GM21381 (cell line): ENCODE measurements at regions not wholly inside any gene's neighbourhood (a gene's known extent, or its start where the extent isn't known, plus 50 kb on each side); places are given as distances from the start of the nearest gene placed in this dataset.
"Not testable (repeated sequence)": the region's sequence is repeated elsewhere in the genome, so short reads cannot be mapped to it uniquely, and the experiment has no call there.

Experiments
- ATAC-seq: cut with Tn5 transposase; IDR thresholded peaks from one replicate; pipeline ENCODE4 v1.9.1; 2021; ENCODE audit warnings: mild to moderate bottlenecking, moderate library complexity; ENCODE audit not compliant: unreplicated experiment

DNA sequence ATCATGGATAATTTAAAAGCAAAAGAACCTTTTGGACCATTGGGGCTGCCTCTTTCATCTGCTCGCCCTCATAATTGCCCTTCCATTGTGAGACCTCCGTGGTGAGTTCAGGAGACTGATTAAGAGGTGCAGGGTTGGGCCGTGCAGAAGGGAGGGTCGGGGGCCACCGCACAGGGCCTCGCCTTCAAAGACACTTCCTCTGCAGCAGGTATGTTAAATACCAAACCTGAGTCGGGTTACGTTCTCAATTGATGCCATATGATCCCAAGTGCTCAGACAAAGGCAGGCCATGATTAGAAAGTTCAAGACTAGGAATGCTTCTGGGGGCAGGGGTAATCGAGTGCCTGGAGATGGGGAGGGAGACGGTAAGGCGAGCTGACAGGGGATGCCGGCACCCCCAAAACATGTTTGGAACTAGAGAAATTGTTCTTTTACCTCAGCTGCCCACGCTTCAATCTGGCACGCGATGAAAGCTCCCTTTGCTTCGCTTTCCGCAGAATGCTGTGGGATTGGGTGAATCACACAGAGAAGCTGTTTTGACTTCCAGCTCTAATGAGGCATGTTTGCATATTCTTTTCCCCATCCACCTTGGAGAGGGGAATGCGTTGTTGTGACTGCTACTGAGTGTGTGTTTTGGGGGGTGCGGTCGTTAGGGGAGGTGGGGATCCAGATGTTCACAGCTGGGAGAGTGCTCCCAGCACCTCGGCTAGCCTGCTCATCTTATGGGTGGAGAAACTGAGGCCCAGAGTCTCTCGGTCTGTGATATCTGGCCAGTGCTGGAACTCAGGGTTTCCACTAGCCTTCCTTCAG, 309.1 kb downstream of the MYCN start:
- ATAC-seq, result no peak

DNA sequence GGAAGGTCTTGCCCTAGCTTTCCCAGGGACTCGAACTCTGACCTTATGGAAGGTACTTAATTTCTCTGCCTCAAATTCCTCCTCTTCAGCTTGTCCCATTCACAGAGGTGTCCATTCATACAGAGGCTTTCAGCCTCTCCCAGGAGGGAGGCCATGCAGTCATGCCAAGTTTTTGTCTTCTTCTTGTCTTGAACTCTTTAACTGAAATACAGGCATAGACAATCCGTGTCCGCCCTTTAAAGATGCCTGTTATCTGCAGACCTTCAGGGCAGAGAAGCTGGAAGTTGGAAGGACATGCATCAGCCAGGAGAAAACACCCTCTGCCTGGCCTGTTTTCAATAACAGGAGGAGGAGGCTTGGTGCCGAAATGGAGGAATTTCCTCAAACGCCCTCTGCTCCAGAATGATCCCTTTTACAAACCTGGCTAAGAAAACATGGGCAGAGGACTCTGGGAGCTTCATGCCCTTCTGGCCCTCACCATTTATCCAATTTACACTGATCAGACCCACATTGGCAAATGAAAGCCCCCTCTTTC, 308.3 kb downstream of the MYCN start:
- no peak for ATAC-seq

DNA sequence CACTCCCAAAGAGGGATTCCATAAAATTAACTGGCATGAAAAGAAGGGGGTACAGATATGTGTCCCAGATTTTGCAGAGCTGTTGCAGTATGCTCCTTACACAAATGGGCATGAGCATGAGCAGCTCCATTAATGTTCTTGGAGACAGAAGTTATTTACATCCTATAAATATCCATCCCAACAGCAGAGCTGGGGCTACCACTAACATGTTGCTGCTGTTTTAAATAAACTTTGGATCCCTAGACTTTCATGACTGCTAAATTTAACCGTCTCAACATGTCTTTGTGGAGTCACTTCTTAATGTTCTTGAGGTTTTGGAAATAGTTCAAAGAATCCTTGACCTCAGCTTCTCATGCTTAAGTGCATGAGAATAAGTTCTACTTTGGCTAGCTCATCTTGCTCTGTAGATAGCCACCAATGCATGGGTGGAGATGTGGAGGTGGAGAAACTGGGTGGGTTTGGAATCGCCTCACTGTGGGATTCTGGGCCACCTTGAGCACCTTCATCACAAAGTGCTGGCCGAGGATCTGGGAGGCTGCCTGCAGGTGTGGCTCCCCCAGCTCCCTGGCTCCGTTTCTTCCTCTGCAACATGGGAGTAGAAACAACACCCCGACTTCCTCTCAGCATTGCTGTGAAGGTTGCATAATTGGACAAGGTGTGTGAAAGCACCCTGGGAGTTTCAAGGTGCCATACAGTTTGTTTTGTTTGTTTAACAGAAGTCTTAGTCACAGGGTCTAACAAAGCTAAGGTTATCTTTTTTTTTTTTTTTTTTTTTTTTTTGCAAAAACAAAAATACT, 307.2 kb downstream of the MYCN start:
- no peak for ATAC-seq

DNA sequence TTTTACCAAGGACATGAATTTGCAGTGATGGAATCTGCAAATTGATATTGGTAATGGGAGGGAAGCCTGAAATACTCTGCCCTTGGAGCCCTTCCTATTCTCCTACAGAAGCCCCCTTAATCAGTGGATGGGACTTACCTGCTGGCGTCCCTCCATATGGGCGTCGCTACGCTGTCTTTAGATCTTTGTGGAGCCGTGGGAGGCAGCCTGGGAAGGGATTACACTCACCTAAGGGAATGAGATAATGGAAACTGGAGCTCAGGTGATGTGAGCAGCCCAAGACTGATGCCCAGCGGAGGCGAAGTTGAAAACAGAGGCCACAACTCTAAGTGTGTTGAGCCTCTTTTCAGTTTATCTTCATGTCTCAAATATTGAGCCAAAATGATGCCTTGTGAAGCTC, 306.6 kb downstream of the MYCN start:
- no peak for ATAC-seq

DNA sequence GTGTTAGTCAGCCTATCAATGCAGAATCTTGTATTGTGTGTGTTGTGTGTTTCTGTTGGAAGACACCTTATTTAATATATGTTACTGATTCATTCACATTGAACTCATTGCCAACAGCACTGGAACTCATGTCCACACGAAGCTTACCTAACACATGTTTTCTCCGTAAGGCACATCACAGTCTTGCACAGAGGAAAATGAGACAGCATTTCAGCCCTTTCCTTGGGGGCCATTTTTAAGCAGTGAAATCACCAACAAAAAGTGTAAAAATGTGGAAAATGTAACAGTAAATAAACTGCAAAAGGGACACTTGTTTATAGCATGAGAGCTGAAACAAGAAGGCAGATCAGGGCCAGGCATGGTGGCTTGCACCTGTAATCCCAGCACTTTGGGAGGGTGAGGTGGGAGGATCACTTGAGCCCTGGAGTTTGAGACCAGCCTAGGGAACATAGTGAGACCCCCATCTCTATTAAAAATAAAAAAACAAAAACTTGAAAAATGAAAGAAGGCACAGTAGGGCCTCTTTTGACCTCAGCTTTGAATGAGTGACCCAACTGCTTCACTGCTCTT, 306.0 kb downstream of the MYCN start:
- ATAC-seq, result no peak

DNA sequence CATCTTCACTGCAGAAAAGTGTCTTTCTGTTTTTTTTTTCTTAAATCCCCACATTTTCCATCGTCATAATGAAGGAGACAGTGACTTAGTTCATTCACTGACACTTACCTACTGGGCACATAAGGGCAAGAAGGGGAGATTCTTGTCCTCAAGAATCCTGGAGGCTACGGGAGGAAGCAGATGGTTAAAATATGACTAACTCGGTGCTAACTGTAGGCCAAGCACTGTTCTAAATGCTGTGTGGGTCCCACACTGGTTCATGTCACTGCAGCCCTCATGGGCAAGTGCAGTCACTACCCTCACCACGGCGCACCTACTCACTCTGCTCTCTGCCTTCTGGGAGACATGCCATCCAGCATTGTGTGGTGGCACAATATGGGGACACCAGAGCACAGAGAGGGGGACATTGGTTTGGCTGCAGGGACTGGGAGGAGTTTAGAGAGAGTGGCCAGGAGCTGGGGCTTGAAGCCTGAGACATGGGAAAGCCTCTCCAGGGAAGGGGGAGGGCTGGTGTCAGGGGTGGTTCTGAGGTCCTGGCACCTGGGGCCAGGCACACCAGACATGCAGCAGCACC, 305.2 kb downstream of the MYCN start:
- ATAC-seq, result no peak

DNA sequence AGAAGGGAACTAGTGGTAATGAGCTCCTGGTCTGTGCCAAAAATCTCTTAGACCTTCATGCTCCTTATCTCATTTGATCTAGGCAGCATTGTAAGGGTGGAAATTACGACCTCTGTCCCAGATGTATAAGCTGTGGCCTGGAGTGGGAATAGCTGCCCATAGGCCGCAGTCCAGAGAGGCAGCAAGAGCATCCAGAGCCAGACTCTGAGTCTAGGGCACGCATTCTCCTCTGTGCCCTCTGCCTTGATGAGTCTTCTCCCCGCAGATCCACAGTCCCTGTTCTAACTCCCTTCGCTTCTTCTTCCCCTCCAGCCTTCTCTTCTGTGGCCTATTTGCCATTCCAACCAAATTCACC, 304.6 kb downstream of the MYCN start:
- ATAC-seq, result no peak

DNA sequence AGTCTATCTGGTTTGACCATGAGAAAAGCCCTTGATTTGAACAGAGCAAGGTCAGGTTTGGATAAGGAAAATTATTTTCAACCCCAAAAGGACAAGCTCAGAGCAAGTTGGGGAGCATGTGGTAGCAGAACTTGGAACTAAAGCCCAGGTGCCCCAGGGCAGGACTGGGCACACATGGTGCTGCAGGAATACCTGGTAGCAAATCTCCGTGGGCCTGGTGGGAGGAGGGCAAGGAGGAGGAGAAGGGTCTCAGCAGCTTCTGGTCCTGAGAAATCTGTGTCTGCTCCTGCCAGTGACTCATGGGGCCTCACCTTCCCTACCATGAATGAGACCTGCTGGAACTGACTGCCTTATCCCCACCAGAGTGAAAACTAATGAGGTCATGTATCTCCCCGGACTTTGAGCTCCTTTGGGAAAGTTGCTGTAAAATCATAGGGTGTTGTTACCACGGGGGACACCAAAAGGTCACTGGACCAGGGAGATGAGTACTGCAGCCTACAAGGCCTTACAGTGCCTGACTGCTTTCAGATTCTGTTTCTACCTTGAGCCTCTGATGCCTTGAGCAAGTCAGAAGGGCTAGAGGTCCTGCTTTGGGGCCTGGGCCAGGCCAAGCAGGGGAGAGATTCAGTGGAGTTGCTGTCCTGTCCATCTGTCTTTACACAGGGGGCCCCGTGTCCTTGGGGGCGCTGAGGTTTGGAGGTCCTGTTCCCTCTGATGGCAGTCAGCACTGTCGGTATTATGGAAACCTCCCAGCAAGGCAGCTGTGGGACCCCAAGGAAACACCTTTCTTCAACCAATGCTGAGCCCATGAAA, 304.0 kb downstream of the MYCN start:
- no peak for ATAC-seq

DNA sequence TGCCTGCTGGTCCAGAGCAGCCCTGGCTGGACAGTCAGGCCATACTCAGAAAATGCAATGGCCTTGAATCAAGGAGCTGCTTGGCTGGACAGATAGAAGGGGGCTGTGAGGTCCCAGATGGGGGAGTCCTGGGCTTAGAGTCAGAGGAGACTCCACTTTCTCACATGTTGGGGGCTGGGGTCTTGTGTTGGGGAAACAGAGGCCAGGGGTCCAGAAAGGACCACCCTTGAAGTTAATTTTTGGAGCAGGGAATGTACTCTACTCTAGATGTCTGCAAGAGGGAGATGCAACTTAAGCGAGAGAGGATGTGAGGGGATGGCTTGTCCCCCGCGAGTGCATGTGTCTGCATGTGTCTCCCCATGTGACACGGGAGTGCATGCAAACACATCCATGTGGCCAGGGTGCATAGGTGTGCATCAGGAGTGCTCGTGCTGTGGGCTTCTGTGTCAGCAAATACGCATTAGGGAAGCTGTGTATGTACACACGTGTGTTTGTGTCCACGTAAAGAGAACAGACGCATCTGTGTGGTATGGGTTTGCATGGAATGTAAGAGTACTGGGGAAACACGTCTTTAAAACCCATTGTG, 303.2 kb downstream of the MYCN start:
- ATAC-seq, result no peak

DNA sequence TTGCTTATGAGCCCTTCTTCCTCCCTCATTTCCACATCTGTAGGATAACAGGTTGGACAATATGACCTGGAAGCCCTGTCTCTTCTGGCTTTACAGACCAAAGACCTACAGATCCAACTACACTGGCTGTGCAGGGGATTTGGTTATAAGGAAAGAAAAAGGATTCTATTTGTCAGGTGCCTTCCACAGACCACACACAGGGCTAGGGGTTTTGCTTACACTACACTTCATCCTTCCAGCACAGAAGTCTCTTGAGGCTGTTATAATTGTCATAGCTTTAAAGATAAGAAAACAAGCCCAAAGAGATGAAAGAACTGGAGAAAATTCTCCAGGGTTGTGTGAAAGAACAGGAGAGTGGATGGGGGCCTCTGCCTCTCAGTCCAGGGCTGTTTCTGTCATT, 302.6 kb downstream of the MYCN start:
- ATAC-seq, result no peak

DNA sequence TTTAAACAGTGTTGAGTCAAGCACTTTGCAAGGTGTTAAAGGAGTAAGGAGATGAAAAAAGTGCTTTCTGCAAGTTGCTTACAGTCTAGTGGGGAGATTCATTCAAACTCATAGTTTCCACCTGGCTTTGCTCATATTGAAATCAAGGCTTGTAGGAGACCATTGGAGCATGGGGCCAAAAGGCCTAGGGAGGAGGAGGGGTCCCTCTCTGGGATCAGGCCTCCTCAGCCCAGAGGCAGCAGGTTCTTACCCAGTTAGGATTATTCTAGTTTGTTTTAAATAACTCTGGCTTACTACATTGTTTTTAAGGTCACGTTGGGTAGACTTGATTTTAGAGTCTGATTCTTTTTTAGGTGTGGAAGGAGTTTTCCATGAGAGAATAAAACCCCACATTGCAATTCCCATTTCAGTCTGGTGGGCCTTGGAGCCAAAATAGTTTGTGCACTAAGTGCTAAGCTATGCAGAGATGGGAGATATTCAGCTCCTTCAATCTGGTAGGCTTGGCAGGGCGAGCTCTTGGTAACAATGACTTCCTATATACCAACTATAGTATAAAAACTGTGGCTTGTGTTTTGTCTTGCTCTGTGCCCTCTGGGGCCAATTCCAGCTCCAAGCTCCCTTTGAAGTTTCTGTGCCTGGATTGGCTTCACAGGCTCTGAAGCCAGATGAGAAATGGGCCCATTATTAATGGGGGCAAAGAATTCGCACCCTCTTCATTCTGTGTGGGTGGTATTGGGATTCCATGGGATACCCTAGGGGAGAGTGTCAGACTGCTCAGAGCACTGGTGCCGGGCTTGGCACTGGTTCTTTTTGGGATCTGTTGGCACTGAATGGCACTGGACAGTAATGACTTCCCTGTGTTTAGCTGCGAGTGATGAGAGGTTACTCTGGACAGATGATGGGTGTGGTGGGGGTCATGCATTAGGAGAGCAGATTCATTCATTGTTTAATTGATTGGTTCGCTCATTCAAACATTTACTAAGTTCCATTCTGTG, 301.1 kb downstream of the MYCN start:
- no peak for ATAC-seq

DNA sequence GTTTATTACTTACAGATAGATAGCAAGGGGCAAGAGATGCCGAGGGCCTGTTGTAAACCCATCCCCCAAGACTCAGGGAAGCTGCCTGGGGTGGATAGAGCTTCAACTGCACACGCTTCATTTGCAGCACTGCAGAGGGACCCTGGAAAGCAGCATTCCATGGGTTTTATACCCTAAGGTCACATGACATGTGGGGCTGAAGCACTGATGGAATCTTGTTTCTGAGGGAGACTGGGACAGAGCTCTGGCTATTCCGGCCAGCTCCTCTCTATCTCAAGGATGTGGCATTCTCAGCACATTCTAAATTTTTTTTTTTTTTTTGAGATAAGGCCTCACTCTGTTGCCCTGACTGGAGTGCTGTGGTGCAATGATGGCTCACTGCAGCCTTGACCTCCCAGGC, 300.1 kb downstream of the MYCN start:
- no peak for ATAC-seq

DNA sequence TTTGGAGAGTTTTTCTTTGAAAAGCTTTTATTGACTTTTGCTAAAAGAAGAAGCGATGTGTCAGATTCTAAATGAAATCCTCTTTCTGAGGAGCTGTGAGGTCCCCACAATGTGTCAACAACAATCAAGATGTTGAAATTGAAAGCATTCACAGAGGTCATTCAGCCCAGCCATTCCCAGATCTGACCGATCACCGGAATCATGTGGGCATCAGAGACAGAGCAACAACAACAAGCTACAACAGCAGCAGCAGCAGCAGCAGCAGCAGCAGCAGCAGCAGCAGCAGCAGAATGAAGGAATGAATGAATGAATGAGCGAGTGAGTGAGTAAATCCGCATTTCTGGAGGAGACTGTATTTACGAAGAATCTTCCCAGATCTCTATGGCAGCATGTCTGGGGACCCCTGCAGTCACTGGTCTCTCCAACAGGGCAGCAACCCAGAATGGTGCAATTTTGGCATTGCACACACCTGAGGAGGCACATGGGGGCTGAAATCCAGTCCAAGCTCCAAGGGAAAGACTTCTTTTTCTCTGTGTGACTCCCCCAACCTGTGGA, 299.0 kb downstream of the MYCN start:
- no peak for ATAC-seq

DNA sequence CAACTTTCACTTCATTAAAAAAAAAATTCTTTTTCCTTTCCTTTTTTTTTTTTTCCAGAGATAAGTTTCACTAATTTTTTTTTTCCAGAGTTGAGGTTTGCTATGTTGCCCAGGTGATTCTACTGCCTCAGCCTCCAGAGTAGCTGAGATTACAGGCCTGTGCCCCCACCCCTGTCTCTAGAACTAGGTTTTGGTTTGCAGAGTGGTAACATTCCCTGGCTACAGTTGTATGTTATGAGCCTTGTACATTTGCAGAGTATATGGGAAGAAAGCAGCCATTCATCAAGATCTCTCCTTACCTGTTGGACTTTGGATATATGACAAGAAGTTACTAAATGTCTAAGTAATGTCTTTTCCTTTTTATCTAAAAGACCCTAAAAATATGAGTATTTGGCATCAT, 298.4 kb downstream of the MYCN start:
- no peak for ATAC-seq

DNA sequence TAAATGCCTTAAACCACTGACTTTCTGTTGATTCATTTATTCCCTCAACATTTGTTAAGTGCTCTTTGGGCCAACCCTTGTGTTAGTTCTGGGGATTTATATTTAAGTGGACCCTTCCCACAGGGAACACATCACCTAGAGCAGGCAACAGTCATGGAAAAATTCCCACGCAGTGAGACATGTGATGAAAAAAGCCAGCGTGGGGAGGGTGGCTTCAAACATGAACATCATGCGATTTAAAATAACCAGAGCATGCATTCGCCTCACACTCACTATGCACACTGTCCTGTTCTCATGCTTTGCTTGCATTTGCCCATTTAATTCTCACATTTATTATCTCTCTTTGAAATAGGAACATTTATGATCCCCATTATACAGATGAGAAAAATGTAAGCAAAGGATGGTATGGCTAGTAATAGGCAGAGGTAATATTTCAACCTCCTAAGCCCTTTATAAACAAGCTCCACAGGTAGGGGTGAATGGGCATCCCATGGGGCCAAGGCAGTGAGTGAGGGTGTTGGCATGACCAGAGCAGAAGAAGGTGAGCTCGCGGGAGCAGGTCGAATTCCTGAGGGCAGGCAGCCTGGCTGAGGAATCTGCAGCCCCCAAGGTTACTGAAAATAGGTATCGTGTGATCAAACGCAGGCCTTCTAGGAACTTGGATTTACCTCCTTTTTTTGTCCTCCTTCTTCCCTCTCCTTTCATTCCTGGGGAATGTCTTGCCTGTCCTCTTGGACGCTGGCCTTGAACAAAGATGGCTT, 297.8 kb downstream of the MYCN start:
- ATAC-seq, result no peak

DNA sequence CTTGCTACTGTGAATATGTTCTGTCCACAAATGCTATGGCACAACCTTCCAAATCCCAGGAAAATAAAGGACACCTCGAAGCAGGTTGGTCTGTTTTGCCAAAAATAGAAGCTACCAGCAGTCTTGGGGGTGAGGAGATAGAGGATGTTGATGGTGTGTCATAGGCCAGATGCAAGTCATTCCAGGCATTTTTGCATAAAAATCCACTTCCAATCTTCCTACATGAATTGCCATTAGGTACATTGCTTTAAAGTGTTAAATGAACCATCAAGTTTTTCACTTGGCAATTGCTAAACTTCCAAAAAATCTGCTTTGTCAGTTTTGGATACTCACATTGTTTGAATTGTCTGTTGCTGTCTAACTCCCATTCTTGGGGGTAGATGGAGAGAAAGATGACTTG, 295.4 kb downstream of the MYCN start:
- no peak for ATAC-seq

DNA sequence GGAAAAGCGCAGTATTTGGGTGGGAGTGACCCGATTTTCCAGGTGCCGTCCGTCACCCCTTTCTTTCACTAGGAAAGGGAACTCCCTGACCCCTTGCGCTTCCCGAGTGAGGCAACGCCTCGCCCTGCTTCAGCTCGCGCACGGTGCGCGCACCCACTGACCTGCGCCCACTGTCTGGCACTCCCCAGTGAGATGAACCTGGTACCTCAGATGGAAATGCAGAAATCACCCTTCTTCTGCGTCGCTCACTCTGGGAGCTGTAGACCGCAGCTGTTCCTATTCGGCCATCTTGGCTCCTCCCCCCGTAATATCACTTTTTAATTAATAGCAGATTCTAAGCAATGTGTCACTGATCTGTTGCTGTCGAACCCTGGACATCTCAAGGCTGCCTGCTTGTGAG, 294.9 kb downstream of the MYCN start:
- not testable (repeated sequence) for ATAC-seq

DNA sequence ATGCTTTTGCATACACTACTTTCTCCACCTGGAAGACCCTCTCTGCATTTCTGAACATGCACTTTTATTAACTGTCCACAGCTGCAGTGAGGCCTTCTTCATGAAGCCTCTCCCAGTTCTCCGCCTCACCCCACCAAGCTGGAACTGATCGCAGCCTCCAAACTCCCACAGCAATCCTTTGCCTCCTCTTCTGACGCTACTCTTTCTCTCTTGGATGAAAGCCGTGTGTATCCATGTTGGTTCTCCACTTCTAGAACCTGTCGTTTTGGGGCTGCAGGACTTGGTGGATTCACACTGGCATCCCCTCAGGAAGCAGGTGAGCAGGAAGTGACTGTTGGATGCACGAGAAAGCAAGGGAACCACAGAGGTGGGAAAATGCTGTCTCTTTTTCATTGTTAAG, 288.6 kb downstream of the MYCN start:
- ATAC-seq, result no peak
